Upper lobe of left lung (tissue), 6 donors: ENCODE measurements at regions not wholly inside any gene's neighbourhood (a gene's known extent, or its start where the extent isn't known, plus 50 kb on each side); places are given as distances from the start of the nearest gene placed in this dataset.

ENCODE experiments used
- ATAC-seq, 2 donors: fragments of 200-7000 bp; cut with Tn5 transposase; one replicate each; pipeline ENCODE4 v1.9.1; 2022; ENCODE audit warnings: mild to moderate bottlenecking in 2 of 2, moderate library complexity in 2 of 2; ENCODE audit not compliant: low FRiP score in 2 of 2
- DNase-seq, 2 donors: peaks; one replicate each; pipeline ENCODE4 v3.0.0-alpha.2; 2019 to 2020
- H3K27ac ChIP-seq, 4 donors: fragments of 200-600 bp; sonication (generic); one replicate each; pipeline ENCODE4 v1.5.1; 2016 to 2019
- H3K27me3 ChIP-seq, 4 donors: fragments of 200-600 bp; sonication (generic); one replicate each; pipeline ENCODE4 v1.5.1; 2017 to 2019
- H3K36me3 ChIP-seq, 4 donors: fragments of 200-600 bp; sonication (generic); one replicate each; pipeline ENCODE4 v1.5.1; 2016 to 2019
- H3K4me1 ChIP-seq, 4 donors: fragments of 200-600 bp; sonication (generic); one replicate each; pipeline ENCODE4 v1.5.1; 2018 to 2019
- H3K4me3 ChIP-seq, 4 donors: fragments of 200-600 bp; sonication (generic); one replicate each; pipeline ENCODE4 v1.5.1; 2017 to 2019; ENCODE audit warnings: mild to moderate bottlenecking in 2 of 4, moderate library complexity in 1 of 4
- H3K9me3 ChIP-seq, 4 donors: fragments of 200-600 bp; sonication (generic); one replicate each; pipeline ENCODE4 v1.5.1; 2018 to 2019
- CTCF ChIP-seq, 6 experiments: fragments of 450-650 bp in 4 of 6; fragments of 200-600 bp in 2 of 6; sonication (generic) in 2 of 6; IDR thresholded peaks; one replicate each; pipeline ENCODE4 v1.5.1; 2016 to 2019; ENCODE audit warnings: antibody characterized with exemption in 6 of 6
- EP300 ChIP-seq, 4 donors: sonication (generic); formaldehyde crosslinking; IDR thresholded peaks; one replicate each; pipeline ENCODE4 v1.5.1; 2017; ENCODE audit warnings: antibody characterized with exemption in 4 of 4, control low read depth in 2 of 4
- POLR2A ChIP-seq, 4 donors: fragments of 450-650 bp; IDR thresholded peaks; one replicate each; pipeline ENCODE4 v1.5.1; 2016 to 2017; ENCODE audit warnings: antibody characterized with exemption in 4 of 4, mild to moderate bottlenecking in 2 of 4
- POLR2AphosphoS5 ChIP-seq, 2 donors: sonication (generic); formaldehyde crosslinking; IDR thresholded peaks; one replicate each; pipeline ENCODE4 v1.5.1; 2017; ENCODE audit warnings: antibody characterized with exemption in 2 of 2
- WGBS, 2 donors: methylation state at CpG; one replicate each; pipeline ENCODE4 v1.1.5; 2017 to 2018; 5-methylcytosine and 5-hydroxymethylcytosine counted together
- donor health status: DM: no; HTN: no; CAD: no; lungs with moderate emphysema.
- donor health status: DM: no; HTN: yes; CAD: no; lungs with severe emphysema.

- H3K9me3 ChIP-seq = no peaks in the 10 kb centered on the region
Observed at GRCh38 chr10:10591715-10592341, 425.8 kb upstream of the CELF2 start.

DNA sequence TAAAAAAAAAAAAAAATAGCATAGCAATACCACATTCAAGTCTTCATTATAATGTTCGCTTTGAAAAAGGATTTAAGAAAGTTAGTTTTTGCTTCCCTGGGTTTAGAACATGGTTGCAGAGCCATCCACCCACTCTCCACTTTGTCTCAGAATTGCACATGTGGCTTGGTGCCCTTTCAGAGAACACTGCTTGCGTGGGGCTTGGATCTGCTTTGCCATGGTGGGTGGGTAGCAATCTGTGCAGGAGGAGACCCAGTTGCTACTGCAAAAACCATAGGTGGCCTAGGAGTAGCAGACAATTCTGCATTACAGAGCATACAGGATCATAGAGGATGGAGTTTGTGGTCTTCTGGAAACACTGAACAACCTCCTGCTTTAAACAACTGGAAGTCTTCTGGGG, 421.4 kb upstream of the CELF2 start:
- no peak for TF ChIP-seq CTCF (IDR thresholded peaks at IDR 0.05)
- TF ChIP-seq POLR2A (IDR thresholded peaks at IDR 0.05) = no peak
- no peak for TF ChIP-seq POLR2AphosphoS5 (IDR thresholded peaks at IDR 0.05)
- TF ChIP-seq EP300 (IDR thresholded peaks at IDR 0.05) = no peak
- H3K4me3 ChIP-seq = no peak overlapping the region
- 50 to 78% methylated on average over 2 of the region's 2 CpGs for WGBS, 2 donors
- no peaks in the 10 kb centered on the region for H3K4me1 ChIP-seq
- no peaks in the 10 kb centered on the region for H3K9me3 ChIP-seq
- H3K36me3 ChIP-seq = no peaks in the 10 kb centered on the region
- no peak for ATAC-seq
- no peak overlapping the region for H3K27ac ChIP-seq
- DNase-seq = no peak
- no peaks in the 10 kb centered on the region for H3K27me3 ChIP-seq

More at GRCh38 chr10:10591715-10592341, 425.8 kb upstream of the CELF2 start:
- Histone ChIP-seq H3K4me1 (no peaks in the 10 kb centered on the region), H3K27ac (no peak overlapping the region), H3K36me3 (no peaks in the 10 kb centered on the region), H3K4me3 (no peak overlapping the region), H3K27me3 (no peaks in the 10 kb centered on the region)
- TF ChIP-seq POLR2A (IDR thresholded peaks at IDR 0.05) = no peak
- TF ChIP-seq POLR2AphosphoS5 (IDR thresholded peaks at IDR 0.05) = no peak
- TF ChIP-seq CTCF (IDR thresholded peaks at IDR 0.05) = no peak
- TF ChIP-seq EP300 (IDR thresholded peaks at IDR 0.05) = no peak
- 66 to 70% methylated on average over 8 of the region's 8 CpGs for WGBS, 2 donors
- DNase-seq (no peak), ATAC-seq (no peak)

- DNase-seq = no peak
- no peaks in the 10 kb centered on the region for H3K9me3 ChIP-seq
- WGBS, 2 donors = 81 to 87% methylated on average over 5 of the region's 5 CpGs
- no peak for ATAC-seq
- H3K4me3 ChIP-seq = no peak overlapping the region
- no peak overlapping the region for H3K27ac ChIP-seq
- H3K36me3 ChIP-seq = no peaks in the 10 kb centered on the region
- no peaks in the 10 kb centered on the region for H3K4me1 ChIP-seq
- TF ChIP-seq CTCF (IDR thresholded peaks at IDR 0.05) = no peak
- no peak for TF ChIP-seq POLR2AphosphoS5 (IDR thresholded peaks at IDR 0.05)
- no peak for TF ChIP-seq POLR2A (IDR thresholded peaks at IDR 0.05)
- TF ChIP-seq EP300 (IDR thresholded peaks at IDR 0.05) = no peak
- no peaks in the 10 kb centered on the region for H3K27me3 ChIP-seq
Observed at GRCh38 chr10:10598297-10598696, 419.4 kb upstream of the CELF2 start.

- no peak overlapping the region for H3K4me3 ChIP-seq
- DNase-seq (no peak), ATAC-seq (no peak)
- H3K9me3 ChIP-seq = no peaks in the 10 kb centered on the region
- 91 to 94% methylated on average over 5 of the region's 5 CpGs for WGBS, 2 donors
- H3K27ac ChIP-seq = no peak overlapping the region
- H3K27me3 ChIP-seq = no peaks in the 10 kb centered on the region
- no peaks in the 10 kb centered on the region for H3K4me1 ChIP-seq
- no peak for TF ChIP-seq POLR2AphosphoS5 (IDR thresholded peaks at IDR 0.05)
- no peak for TF ChIP-seq EP300 (IDR thresholded peaks at IDR 0.05)
- H3K36me3 ChIP-seq = no peaks in the 10 kb centered on the region
Observed at GRCh38 chr10:10600004-10600403, 417.7 kb upstream of the CELF2 start.

- Histone ChIP-seq H3K4me3 (no peak overlapping the region), H3K4me1 (no peaks in the 10 kb centered on the region), H3K9me3 (no peaks in the 10 kb centered on the region), H3K36me3 (no peaks in the 10 kb centered on the region), H3K27me3 (no peaks in the 10 kb centered on the region), H3K27ac (no peak overlapping the region)
- 73 to 80% methylated on average over 9 of the region's 9 CpGs for WGBS, 2 donors
- TF ChIP-seq CTCF (IDR thresholded peaks at IDR 0.05) (no peak), EP300 (IDR thresholded peaks at IDR 0.05) (no peak), POLR2AphosphoS5 (IDR thresholded peaks at IDR 0.05) (no peak), POLR2A (IDR thresholded peaks at IDR 0.05) (no peak)
- DNase-seq (no peak), ATAC-seq (peak in 1 of 2 donors; percentile 91)
Observed at GRCh38 chr10:10605551-10606081, 412.1 kb upstream of the CELF2 start.
